T47D (cell line): ENCODE measurements at regions not wholly inside any gene's neighbourhood (a gene's known extent, or its start where the extent isn't known, plus 50 kb on each side); places are given as distances from the start of the nearest gene placed in this dataset.
A peak's percentile ranks its signal among the peaks of the same experiment; 100 is the strongest.
"Not testable (repeated sequence)": the region's sequence is repeated elsewhere in the genome, so short reads cannot be mapped to it uniquely, and the experiment has no call there.

Source experiments
- DNase-seq, 2 experiments: peaks; one replicate each; pipeline versions ENCODE4 v3.0.0 to v3.0.0-alpha.2; 2011 to 2012; ENCODE audit warnings: low read depth in 1 of 2, low spot score in 1 of 2
- JUND ChIP-seq: IDR thresholded peaks from 2 replicates; pipeline ENCODE4 v1.6.1; 2012; ENCODE audit warnings: low read depth
- in situ Hi-C: cut with HindIII; loops from 2 replicates; pipeline ENCODE4 v1.10.0; 2016; ENCODE audit warnings: low sequenced_read_pairs, low pct_unique_long_range_greater_than_20kb

DNA sequence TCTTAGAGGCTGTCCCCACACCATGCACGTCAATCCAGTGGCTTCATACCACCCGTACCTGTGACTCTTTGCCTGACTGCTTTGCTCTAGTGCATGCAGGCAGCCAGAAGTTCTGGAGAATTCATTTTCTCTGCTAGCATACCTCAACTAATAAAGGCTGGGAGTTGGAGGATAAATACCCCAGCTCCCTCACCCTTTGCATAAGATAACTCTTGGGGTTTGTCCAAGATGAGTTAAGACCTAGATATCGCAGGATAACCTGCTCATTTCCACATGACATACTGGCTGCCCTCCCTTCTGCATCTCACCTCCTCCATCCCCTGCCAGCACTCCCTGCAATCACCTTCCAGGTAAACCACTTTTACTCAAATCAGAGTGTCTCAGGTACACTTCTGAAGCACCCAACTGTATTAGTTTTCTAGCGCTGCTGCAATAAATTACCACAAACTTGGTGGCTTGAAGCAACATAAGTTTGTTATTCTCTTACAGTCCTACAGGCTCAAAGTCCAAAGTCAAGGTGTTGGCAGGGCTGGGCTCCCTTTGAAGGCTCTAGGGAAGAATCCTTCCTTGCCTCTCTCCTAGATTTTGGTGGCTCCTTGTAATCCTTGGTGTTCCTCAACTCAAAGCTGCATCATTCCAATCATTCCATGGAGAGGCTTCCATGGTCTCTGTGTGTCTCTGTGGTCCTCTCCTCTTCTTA, 146.8 kb downstream of the CRLF3 start:
- no peak for DNase-seq
- TF ChIP-seq JUND, result no peak
- in situ Hi-C loops, result no loop called here

DNA sequence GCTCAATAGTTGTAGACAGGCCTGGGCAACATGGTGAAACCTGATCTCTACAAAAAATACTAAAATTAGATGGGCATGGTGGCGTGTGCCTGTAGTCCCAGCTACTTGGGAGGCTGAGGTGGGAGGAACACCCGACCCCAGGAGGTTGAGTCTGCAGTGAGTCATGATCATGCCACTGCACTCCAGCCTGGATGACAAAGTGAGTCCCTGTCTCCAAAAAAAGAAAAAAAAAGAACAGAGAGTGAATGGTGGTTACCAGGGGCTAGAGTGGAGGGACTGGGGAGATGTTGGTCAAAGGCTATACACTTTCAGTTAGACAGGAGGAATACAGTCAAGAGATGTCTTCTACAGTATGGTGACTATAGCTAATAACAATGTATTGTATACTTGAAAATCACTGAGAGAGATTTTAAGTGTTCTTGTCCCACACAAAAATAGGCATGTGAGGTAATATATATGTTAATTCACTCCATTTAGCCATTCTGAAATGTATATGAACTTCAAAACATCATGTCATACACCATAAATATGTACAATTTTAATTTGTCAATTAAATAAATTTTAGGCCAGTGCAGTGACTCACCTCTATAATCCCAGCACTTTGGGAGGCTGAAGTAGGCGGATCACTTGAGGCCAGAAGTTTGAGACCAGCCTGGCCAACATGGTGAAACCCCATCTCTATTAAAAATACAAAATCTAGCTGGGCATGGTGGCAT, 148.6 kb downstream of the CRLF3 start:
- in situ Hi-C loops, DNase-seq: not testable (repeated sequence)

DNA sequence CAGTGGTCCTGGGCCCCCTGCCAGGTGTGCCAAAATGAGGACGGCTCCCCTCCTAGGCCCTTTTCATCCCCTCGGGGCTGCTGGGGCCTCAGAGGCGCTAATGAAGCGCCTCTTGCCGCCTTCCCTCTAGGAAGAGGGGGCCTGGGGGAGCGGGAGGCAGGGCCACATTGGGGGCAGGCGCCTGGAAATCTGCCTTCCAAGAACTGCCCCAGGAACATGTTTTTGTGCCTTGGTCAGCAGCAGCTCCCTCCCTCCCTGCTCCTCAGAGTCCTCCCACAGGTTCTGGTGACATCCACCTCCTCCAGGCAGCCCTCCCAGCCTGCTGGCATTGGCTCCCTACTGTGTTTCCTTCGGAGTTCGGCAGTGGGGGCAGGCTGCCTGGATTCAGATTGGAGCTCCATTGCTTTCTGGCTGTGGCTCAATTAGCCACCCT, 155.3 kb downstream of the CRLF3 start:
- in situ Hi-C loops, DNase-seq: not testable (repeated sequence)

DNA sequence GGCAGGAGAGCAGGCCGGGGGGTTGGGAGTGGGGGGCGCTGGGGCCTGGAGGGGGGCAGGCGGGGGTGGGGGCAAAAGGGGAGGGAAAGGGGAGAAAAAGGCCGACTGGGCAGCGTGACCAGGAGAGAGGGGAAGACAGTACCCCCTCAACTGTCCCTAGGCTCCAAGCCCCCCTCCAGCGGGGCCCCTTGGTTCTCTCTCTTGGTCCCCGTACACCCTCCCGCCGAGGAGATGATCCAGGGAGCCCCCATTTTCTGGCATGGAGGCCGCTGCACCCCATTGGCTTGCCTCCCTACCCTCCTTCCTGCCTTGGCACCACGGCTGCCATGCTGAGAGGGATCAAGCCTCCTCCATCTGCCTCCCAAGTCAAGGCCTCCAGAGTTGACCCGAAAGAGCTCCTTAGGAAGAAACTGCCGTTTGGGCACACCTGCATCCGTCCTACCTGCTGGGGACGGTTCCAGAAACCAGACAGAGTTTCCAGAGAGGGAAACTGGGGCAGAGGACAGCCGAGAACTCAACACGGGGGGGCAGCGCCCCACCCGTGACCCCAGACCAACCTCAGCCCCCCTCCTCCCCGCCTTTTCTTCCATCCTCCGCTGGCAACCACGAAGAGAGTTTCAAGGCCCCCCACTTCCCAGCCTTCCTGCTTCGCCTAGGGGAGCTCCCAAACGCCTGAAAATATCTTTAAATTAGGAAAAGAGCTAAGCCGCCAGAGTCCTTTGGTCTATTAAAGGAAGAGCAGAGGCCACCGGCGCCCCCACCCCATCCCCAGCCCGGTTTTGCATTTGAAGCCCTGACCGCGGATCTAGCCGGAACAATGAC, 155.9 kb downstream of the CRLF3 start:
- DNase-seq, in situ Hi-C loops: not testable (repeated sequence)

DNA sequence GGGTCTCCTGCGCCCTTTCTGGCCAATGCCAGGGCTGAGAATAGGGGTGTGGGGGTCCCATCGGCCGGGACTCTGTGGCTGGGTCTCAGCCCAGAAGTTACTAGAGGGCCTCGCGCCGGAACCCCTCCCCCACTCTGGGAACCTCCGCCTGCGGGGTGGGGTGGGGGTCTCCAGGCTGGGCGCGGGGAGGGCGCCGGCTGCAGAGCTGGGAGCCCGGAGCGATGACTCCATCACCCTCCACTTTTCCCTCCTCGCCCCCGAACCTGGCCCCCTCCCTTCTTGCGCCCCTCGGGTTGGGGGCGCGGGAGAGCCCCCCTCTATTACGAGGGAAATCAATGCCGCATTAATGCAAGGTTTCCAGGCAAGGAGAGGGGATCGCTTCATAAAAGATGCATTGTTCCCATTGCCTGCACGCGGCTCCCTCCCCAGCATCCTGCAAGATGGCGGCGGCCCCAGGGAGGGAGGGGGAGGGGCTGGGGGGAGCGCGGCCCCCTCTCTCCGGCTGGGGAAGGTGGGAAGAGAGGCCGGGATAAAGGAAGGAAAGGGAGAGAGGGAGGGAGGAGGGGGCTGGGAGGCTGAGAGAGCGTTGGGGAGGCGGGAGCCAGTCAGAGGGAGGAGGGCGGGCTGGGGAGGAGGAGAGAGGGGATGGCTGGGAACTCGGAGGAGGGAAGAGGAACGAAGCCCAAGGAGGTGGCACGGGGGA, 156.7 kb downstream of the CRLF3 start:
- in situ Hi-C loops, result not testable (repeated sequence)
- peak in 1 of 2 experiments; percentile 89 for DNase-seq

DNA sequence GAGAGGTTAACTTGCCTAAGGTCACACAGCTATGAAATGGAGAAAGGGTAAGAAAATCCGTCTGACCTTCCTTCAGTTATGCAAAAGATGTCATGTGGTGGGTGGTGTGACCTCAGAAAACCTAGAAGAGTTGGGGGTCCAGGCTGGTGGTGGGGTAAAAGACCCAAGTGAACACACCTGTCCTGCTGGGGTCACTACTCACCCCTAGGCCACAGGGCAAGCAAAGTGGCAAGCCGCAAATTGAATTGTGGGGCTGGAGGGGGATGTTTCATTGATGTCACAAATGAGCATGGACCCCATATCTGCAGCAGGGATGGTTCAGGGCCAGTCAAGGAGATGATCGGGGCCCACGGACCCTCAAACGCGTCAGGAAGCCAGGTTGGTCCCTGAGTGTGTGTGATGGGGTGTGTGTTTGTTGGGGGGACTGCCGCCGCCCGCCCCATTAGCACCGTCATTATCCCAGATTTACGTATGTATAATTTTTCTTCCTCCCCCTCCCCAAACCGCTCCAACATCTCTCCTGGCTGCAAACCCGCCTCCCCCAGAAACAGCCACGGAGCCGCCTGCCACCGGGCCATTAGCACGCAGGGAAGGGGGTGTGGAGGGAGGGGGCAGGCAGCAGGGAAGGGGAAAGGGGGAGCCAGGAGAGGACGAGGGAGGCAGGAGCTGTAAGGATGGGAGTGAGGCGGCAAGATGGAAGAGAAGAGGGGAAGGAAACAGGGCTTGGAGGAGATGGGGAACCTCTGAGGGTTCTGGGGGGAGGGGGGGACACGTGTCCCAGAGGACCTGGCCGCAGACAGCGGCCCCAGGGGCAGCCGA, 157.4 kb downstream of the CRLF3 start:
- DNase-seq, in situ Hi-C loops: not testable (repeated sequence)

DNA sequence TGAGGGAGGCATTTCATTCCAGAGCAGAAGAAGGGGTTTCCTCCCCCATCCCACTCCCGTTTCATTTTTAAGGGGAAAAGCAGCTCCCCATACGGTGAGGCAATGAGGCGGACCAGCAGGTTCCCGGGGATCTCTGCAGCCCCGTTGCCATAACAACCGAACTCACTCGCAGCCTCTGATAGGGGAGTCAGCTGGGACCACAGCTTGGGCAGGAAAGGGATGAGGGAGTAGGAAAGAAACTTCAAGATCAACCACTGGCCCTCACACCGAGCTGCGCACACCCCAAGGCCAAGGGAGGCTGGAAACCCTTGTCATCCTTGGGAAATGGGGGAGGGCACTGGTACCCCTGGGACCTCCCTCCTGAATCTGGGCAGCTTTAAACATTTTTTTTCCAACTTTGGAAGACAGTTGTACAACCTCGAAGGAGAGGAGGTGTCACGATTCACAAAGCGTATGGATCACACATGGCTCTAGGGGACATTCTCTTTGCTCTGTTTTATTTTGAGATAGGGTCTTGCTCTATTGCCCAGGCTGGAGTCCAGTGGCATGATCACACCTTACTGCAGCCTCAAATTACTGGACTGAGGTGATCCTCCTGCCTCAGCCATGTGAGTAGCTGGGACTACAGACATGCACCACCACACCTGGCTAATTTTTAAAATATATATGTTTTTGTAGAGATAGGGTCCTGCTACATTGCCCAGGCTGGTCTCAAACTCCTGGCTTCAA, 160.6 kb downstream of the CRLF3 start:
- in situ Hi-C loops, DNase-seq: not testable (repeated sequence)

DNA sequence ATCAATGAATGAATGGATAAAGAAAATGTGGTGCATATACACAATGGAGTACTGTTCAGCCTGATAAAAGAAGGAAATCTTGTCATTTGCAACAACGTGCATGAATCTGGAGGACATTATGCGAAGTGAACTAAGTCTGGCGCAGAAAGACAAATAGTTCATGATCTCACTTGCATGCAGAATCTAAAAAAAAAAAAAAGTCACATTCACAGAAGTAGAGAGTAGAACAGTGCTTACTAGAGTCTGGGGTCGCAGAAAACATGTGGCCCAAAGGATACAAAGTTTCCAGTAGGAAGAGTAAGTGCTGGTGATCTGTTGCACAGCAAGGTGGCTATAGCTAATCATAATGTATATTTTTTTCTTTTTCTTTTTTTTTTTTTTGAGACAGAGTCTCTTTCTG, 167.3 kb downstream of the CRLF3 start:
- DNase-seq, in situ Hi-C loops: not testable (repeated sequence)

DNA sequence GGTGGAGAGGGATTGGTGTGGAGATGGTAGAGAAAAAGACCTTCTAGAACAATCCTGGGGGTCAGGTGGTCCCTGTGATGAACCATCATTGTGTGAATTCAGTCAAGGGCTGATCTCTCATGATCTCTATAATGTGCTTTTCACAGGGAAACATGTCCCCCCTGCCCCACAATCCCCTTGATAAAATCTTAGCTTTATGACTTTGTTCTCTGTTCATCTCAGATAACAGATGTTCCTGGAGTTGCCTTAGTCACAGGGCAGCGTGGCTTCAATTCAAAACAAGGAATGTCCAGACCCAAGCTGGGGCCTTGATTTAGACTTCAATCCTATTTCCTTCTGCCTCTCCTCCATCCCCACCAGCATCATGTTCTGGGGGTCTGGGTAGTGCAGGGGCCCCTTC, 171.5 kb downstream of the CRLF3 start:
- DNase-seq, in situ Hi-C loops: not testable (repeated sequence)

DNA sequence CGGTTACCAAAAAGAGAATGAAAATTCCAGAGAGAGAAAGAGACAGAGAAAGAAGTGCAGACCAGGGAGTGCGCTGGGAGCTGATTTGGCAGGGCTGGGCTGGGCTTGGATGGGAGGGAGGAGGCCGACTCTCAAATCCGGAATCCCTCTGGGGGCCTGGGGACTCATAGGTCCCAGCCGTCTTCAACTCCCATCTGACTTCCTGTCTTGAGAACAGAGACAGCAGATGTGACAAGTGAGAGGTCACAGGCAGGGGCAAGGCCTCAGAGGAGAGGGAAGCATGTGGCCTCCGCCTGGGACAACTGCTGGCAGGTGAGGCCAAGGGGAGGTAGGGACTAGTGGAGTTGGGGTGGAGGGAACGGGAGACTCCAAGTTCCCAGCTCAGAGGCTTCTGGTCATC, 172.9 kb downstream of the GOSR1 start:
- in situ Hi-C loops, DNase-seq: not testable (repeated sequence)

DNA sequence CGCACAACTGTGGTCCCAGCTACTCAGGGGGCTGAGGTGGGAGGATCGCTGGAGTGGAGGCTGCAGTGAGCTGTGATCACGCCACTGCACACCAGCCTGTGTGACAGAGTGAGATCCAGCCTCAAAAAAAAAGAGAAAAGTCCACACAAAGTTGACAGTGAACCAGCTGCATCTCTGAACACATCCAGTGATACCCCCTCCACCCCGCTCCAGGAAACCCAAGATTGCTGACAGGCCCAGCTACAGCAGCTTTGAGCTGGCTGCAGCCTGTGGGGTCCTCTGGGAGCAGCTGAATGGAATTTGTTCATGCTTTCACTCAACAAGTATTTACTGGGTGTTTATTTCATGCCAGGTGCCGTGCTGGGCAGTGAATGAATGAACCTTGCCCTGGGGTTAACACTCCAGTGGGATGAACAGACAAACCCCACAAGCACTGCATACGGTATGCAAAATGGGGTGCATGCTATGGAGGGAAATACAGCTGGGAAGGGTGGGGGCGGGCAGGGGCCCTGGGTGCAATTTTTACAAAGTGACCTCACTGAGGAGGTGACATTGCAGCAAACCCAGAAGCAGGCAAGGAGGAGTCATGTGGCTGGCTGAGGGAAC, 170.9 kb downstream of the GOSR1 start:
- in situ Hi-C loops, DNase-seq: not testable (repeated sequence)

DNA sequence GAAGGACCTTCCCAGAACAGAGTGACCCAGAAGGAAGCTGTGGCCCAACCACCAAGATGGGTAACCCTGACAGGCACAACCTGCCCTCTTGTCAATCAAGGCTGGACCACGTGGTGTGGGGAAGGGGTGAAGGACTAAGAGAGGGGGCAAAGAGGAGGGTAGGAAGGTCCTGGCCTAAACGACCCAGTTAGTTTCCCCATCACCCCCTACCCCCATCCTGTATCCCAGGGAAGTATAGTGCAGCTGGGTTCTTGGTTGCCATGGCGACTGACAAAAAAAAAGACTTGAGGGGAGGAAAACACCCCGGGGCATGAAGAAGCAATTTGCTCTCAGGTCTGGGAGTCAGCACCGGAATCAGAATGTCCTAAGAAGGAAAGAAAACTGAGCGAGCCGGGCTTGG, 168.7 kb downstream of the GOSR1 start:
- peak in 1 of 2 experiments; percentile 0 for DNase-seq
- in situ Hi-C loops, result not testable (repeated sequence)

DNA sequence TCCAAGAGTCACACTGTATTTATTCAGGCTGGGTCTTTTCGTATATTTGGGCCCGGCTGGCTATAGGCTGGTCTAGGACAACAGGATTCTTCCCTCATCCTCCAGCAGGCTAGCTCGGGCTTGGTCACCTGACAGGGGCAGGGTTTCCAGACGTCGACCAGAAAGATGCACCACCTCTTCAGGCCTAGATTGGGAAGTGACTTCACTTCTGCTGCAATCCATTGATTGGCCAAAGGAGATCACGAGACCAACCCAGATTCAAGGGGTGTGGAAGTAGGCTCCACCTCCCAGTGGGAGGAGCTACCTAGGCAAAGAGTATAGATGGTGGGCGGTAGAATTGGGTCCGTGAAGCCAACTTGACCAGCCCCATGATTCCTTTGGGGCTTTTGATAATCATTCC, 167.5 kb downstream of the GOSR1 start:
- DNase-seq, in situ Hi-C loops: not testable (repeated sequence)

DNA sequence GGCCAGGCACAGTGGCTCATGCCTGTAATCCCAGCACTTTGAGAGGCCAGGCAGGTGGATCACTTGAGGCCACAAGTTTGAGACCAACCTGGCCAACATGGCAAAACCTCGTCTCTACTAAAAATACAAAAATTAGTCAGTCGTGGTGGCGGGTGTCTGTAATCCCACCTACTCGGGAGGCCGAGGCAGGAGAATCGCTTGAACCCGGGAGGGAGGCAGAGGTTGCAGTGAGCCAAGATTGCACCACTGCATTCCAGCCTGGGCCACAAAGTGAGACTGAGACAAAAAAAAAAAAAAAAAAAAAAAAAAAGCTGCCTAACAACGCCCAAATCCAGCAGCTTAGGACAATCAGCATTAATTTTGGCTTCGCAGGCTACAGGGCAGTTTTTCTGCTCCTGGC, 167.1 kb downstream of the GOSR1 start:
- DNase-seq, in situ Hi-C loops: not testable (repeated sequence)

DNA sequence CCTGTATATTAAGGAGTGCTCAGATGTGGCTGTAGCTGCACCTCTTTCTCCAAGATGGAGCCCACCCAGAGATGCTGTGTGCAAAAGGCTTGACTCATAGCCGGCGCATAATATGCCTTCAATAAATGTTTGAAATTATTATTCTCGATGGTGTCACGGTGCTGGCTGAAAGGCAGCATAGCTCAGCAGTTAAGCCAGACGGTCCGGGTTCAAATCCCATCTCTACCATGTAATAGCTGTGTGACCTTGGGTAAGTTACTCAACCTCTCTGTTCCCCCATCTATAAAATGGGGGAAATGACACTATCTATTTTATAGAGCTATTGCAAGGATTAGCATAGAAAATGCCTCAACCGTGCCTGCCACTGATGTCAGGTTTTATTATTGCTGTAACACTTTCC, 164.2 kb downstream of the GOSR1 start:
- DNase-seq, in situ Hi-C loops: not testable (repeated sequence)

DNA sequence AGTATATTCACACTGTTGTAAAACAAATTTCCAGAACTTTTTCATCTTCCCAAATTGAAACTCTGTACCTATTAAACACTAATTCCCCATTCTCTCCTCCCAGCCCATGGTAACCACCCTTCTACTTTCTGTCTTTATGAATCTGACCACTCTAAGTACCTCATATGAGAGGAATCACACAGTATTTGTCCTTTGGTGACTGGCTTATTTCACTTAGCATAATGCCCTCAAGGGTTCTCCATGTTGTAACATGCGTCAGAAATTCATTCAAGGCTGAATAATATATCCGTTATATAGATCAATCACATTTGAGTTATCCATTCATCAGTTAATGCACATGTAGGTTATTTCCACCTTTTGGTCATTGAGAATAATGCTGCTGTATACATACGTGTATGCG, 162.2 kb downstream of the GOSR1 start:
- DNase-seq, in situ Hi-C loops: not testable (repeated sequence)
